ENCODE measurements at regions not wholly inside any gene's neighbourhood (a gene's known extent, or its start where the extent isn't known, plus 50 kb on each side); places are given as distances from the start of the nearest gene placed in this dataset.

GRCh38 chr18:10247742-10248082 is 206.7 kb upstream of the APCDD1 start:
- no peaks in the 10 kb centered on the region for H3F3A ChIP-seq (ENCODE audit: insufficient read depth, low read length, poor library complexity, severe bottlenecking)
- no peaks in the 10 kb centered on the region for H3K9me3 ChIP-seq (ENCODE audit: low read length)
- no peak overlapping the region for H3K4me3 ChIP-seq (ENCODE audit: low read length)
- no peak overlapping the region for H3K4me2 ChIP-seq (ENCODE audit: low read length)
- H3K36me3 ChIP-seq (ENCODE audit: insufficient read depth, low read length), result no peaks in the 10 kb centered on the region
- no peak overlapping the region for H2AFZ ChIP-seq (ENCODE audit: low read depth, low read length)
- H3K9me2 ChIP-seq (ENCODE audit: insufficient read depth, low read length), result no peaks in the 10 kb centered on the region
- TF ChIP-seq REST (IDR thresholded peaks at IDR 0.05; ENCODE audit: borderline replicate concordance) (no peak), SMC3 (conservative IDR thresholded peaks at IDR 0.05; ENCODE audit: poor library complexity) (no peak), TAF1 (IDR thresholded peaks at IDR 0.05; ENCODE audit: low read depth) (no peak), EP300 (conservative IDR thresholded peaks at IDR 0.05; ENCODE audit: poor library complexity, severe bottlenecking) (no peak), RAD21 (conservative IDR thresholded peaks at IDR 0.05) (no peak), MXI1 (conservative IDR thresholded peaks at IDR 0.05; ENCODE audit: poor library complexity, severe bottlenecking) (no peak), POLR2AphosphoS5 (IDR thresholded peaks at IDR 0.05) (no peak), EZH2 (IDR thresholded peaks at IDR 0.05; ENCODE audit: borderline replicate concordance, insufficient read depth, low read length, poor library complexity, severe bottlenecking) (no peak)
- TF ChIP-seq, protein P1, sequence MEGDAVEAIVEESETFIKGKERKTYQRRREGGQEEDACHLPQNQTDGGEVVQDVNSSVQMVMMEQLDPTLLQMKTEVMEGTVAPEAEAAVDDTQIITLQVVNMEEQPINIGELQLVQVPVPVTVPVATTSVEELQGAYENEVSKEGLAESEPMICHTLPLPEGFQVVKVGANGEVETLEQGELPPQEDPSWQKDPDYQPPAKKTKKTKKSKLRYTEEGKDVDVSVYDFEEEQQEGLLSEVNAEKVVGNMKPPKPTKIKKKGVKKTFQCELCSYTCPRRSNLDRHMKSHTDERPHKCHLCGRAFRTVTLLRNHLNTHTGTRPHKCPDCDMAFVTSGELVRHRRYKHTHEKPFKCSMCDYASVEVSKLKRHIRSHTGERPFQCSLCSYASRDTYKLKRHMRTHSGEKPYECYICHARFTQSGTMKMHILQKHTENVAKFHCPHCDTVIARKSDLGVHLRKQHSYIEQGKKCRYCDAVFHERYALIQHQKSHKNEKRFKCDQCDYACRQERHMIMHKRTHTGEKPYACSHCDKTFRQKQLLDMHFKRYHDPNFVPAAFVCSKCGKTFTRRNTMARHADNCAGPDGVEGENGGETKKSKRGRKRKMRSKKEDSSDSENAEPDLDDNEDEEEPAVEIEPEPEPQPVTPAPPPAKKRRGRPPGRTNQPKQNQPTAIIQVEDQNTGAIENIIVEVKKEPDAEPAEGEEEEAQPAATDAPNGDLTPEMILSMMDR (IDR thresholded peaks at IDR 0.05; ENCODE audit: poor library complexity, severe bottlenecking), result no peak
- H3K79me2 ChIP-seq (replicated peaks; ENCODE audit: insufficient read depth, low read length), result no peaks in the 10 kb centered on the region
- H4K20me1 ChIP-seq (ENCODE audit: insufficient read depth), result no peaks in the 10 kb centered on the region
- H3K27me3 ChIP-seq (ENCODE audit: insufficient read depth, low read depth, low read length), result no peaks in the 10 kb centered on the region
- no peak overlapping the region for H3K27ac ChIP-seq (ENCODE audit: low read length)
- H3K9ac ChIP-seq (ENCODE audit: low read length), result no peak overlapping the region

GRCh38 chr18:10248738-10249137 is 205.7 kb upstream of the APCDD1 start:
- no peaks in the 10 kb centered on the region for H3K9me3 ChIP-seq (ENCODE audit: low read length)
- H3K27me3 ChIP-seq (ENCODE audit: insufficient read depth, low read depth, low read length), result no peaks in the 10 kb centered on the region
- no peak for TF ChIP-seq EZH2 (IDR thresholded peaks at IDR 0.05; ENCODE audit: borderline replicate concordance, insufficient read depth, low read length, poor library complexity, severe bottlenecking)
- TF ChIP-seq MXI1 (conservative IDR thresholded peaks at IDR 0.05; ENCODE audit: poor library complexity, severe bottlenecking), result no peak
- TF ChIP-seq TAF1 (IDR thresholded peaks at IDR 0.05; ENCODE audit: low read depth), result no peak
- TF ChIP-seq REST (IDR thresholded peaks at IDR 0.05; ENCODE audit: borderline replicate concordance), result no peak
- TF ChIP-seq, protein P1 (IDR thresholded peaks at IDR 0.05; ENCODE audit: poor library complexity, severe bottlenecking), result no peak
- TF ChIP-seq SMC3 (conservative IDR thresholded peaks at IDR 0.05; ENCODE audit: poor library complexity), result no peak
- no peak for TF ChIP-seq POLR2AphosphoS5 (IDR thresholded peaks at IDR 0.05)
- no peak for TF ChIP-seq EP300 (conservative IDR thresholded peaks at IDR 0.05; ENCODE audit: poor library complexity, severe bottlenecking)
- TF ChIP-seq RAD21 (conservative IDR thresholded peaks at IDR 0.05), result no peak
- no peaks in the 10 kb centered on the region for H3K36me3 ChIP-seq (ENCODE audit: insufficient read depth, low read length)
- no peak overlapping the region for H3K27ac ChIP-seq (ENCODE audit: low read length)
- no peak overlapping the region for H3K9ac ChIP-seq (ENCODE audit: low read length)
- no peak overlapping the region for H3K4me2 ChIP-seq (ENCODE audit: low read length)
- no peaks in the 10 kb centered on the region for H3F3A ChIP-seq (ENCODE audit: insufficient read depth, low read length, poor library complexity, severe bottlenecking)
- H3K9me2 ChIP-seq (ENCODE audit: insufficient read depth, low read length), result no peaks in the 10 kb centered on the region
- no peaks in the 10 kb centered on the region for H3K79me2 ChIP-seq (replicated peaks; ENCODE audit: insufficient read depth, low read length)
- H2AFZ ChIP-seq (ENCODE audit: low read depth, low read length), result no peak overlapping the region
- H4K20me1 ChIP-seq (ENCODE audit: insufficient read depth), result no peaks in the 10 kb centered on the region
- H3K4me3 ChIP-seq (ENCODE audit: low read length), result no peak overlapping the region
